ENCODE measurements at regions not wholly inside any gene's neighbourhood (a gene's known extent, or its start where the extent isn't known, plus 50 kb on each side); places are given as distances from the start of the nearest gene placed in this dataset.

DNA sequence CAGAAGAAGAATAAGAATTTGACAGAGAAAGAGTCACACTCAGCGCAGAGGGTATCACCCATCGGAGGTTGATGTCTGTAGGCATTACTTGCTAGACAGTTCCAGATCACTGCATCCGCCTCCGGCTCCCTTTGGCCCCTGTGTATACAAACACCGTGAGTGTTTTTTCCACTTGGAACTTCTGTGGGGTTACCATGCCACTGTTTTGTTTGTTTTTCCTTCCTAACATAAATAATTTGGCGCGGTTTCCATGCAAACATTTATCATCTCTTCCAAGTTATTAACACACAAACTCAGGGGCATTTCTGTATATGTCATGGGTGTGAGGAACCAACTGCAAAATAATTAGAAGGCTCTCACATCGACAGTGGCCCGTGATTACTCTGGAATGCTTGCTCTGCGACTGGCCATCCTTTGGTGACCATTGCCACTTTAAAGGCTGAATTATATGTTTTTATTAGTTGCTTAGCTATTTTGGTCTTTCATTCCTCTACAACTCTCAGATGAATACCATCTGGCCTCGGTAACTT lies 612.2 kb upstream of the MKI67 start:
- no peak overlapping the region for H3K27ac ChIP-seq (ENCODE audit: low read depth in 1 of 2, low read length in 2 of 2)
- no peak overlapping the region for H3K4me3 ChIP-seq (ENCODE audit: low read depth in 1 of 3, low read length in 3 of 3)
- H3K27me3 ChIP-seq (ENCODE audit: control insufficient read depth in 4 of 4, insufficient read depth in 4 of 4, low read length in 3 of 4) = peaks cover 0 to 9% (median 2%) of the 10 kb centered on the region in 4 donors
- H3K4me1 ChIP-seq (ENCODE audit: control insufficient read depth in 4 of 4, insufficient read depth in 4 of 4, low read length in 3 of 4) = no peaks in the 10 kb centered on the region
- TF ChIP-seq HNF4A (conservative IDR thresholded peaks at IDR 0.05) = no peak
- TF ChIP-seq GABPA (IDR thresholded peaks at IDR 0.05 in 1 of 2, conservative IDR thresholded peaks at IDR 0.05 in 1 of 2) = no peak
- TF ChIP-seq HNF4G (IDR thresholded peaks at IDR 0.05) = no peak
- no peak for TF ChIP-seq NR2F2 (IDR thresholded peaks at IDR 0.05)
- TF ChIP-seq, protein P1, sequence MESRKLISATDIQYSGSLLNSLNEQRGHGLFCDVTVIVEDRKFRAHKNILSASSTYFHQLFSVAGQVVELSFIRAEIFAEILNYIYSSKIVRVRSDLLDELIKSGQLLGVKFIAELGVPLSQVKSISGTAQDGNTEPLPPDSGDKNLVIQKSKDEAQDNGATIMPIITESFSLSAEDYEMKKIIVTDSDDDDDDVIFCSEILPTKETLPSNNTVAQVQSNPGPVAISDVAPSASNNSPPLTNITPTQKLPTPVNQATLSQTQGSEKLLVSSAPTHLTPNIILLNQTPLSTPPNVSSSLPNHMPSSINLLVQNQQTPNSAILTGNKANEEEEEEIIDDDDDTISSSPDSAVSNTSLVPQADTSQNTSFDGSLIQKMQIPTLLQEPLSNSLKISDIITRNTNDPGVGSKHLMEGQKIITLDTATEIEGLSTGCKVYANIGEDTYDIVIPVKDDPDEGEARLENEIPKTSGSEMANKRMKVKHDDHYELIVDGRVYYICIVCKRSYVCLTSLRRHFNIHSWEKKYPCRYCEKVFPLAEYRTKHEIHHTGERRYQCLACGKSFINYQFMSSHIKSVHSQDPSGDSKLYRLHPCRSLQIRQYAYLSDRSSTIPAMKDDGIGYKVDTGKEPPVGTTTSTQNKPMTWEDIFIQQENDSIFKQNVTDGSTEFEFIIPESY (IDR thresholded peaks at IDR 0.05) = no peak
- TF ChIP-seq, protein P2, sequence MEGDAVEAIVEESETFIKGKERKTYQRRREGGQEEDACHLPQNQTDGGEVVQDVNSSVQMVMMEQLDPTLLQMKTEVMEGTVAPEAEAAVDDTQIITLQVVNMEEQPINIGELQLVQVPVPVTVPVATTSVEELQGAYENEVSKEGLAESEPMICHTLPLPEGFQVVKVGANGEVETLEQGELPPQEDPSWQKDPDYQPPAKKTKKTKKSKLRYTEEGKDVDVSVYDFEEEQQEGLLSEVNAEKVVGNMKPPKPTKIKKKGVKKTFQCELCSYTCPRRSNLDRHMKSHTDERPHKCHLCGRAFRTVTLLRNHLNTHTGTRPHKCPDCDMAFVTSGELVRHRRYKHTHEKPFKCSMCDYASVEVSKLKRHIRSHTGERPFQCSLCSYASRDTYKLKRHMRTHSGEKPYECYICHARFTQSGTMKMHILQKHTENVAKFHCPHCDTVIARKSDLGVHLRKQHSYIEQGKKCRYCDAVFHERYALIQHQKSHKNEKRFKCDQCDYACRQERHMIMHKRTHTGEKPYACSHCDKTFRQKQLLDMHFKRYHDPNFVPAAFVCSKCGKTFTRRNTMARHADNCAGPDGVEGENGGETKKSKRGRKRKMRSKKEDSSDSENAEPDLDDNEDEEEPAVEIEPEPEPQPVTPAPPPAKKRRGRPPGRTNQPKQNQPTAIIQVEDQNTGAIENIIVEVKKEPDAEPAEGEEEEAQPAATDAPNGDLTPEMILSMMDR (IDR thresholded peaks at IDR 0.05; ENCODE audit: low read depth, low read length, missing input control) = no peak
- TF ChIP-seq FOXA1 (IDR thresholded peaks at IDR 0.05) = no peak
- no peaks in the 10 kb centered on the region for H3K9me3 ChIP-seq (ENCODE audit: control insufficient read depth in 4 of 4, low read length in 3 of 4)
- no peaks in the 10 kb centered on the region for H3K36me3 ChIP-seq (ENCODE audit: control insufficient read depth in 4 of 4, insufficient read depth in 3 of 4, low read depth in 1 of 4, low read length in 3 of 4)
- WGBS = 72% methylated on average over 11 of the region's 11 CpGs
- H3K9ac ChIP-seq (ENCODE audit: low read depth in 1 of 2, low read length in 2 of 2) = no peak overlapping the region
- no peak for DNase-seq (ENCODE audit: low spot score)

DNA sequence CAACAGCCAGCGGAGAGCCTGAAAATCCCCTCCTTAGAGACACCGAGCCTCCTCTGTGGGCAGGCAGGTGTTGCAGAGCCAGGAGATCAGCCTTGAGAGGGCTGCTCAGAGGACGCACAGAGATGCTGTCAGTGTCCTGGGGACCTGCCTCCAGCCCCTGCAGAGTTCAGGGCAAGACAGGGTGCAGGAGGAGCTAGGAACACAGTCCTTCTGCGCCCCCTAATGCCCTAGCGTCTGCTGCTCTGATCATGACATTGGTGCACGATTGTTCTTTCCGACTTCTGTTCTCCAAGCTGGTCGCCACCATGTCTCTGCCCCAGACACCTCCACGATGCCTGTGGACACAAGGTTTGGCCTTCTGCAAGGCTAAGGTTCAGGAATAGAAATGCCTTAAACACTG lies 613.7 kb upstream of the MKI67 start:
- WGBS = 61% methylated on average over 9 of the region's 9 CpGs
- DNase-seq (ENCODE audit: low spot score) = no peak
- peaks cover 0 to 9% (median 2%) of the 10 kb centered on the region in 4 donors for H3K27me3 ChIP-seq (ENCODE audit: control insufficient read depth in 4 of 4, insufficient read depth in 4 of 4, low read length in 3 of 4)
- no peak overlapping the region for H3K4me3 ChIP-seq (ENCODE audit: low read depth in 1 of 3, low read length in 3 of 3)
- H3K27ac ChIP-seq (ENCODE audit: low read depth in 1 of 2, low read length in 2 of 2) = no peak overlapping the region
- TF ChIP-seq, protein P3, sequence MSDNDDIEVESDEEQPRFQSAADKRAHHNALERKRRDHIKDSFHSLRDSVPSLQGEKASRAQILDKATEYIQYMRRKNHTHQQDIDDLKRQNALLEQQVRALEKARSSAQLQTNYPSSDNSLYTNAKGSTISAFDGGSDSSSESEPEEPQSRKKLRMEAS (IDR thresholded peaks at IDR 0.05) = no peak
- TF ChIP-seq GABPA (IDR thresholded peaks at IDR 0.05 in 1 of 2, conservative IDR thresholded peaks at IDR 0.05 in 1 of 2) (no peak), FOXA2 (IDR thresholded peaks at IDR 0.05) (no peak), RAD21 (IDR thresholded peaks at IDR 0.05) (no peak), JUND (IDR thresholded peaks at IDR 0.05) (no peak), NR2F2 (IDR thresholded peaks at IDR 0.05) (no peak), HNF4G (IDR thresholded peaks at IDR 0.05) (no peak), FOXA1 (IDR thresholded peaks at IDR 0.05) (no peak), RXRA (IDR thresholded peaks at IDR 0.05) (no peak), TAF1 (conservative IDR thresholded peaks at IDR 0.05) (no peak), YY1 (IDR thresholded peaks at IDR 0.05) (no peak)
- TF ChIP-seq, protein P4, sequence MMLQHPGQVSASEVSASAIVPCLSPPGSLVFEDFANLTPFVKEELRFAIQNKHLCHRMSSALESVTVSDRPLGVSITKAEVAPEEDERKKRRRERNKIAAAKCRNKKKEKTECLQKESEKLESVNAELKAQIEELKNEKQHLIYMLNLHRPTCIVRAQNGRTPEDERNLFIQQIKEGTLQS (IDR thresholded peaks at IDR 0.05) = no peak
- TF ChIP-seq, protein P2 (IDR thresholded peaks at IDR 0.05; ENCODE audit: low read depth, low read length, missing input control) = no peak
- H3K4me1 ChIP-seq (ENCODE audit: control insufficient read depth in 4 of 4, insufficient read depth in 4 of 4, low read length in 3 of 4) = no peaks in the 10 kb centered on the region
- H3K9ac ChIP-seq (ENCODE audit: low read depth in 1 of 2, low read length in 2 of 2) = no peak overlapping the region
- no peaks in the 10 kb centered on the region for H3K9me3 ChIP-seq (ENCODE audit: control insufficient read depth in 4 of 4, low read length in 3 of 4)
- H3K36me3 ChIP-seq (ENCODE audit: control insufficient read depth in 4 of 4, insufficient read depth in 3 of 4, low read depth in 1 of 4, low read length in 3 of 4) = no peaks in the 10 kb centered on the region

Data from liver (tissue), 8 donors.